Activated naive CD8-positive, alpha-beta T cell treated with anti-CD3 and anti-CD28 coated beads, Interleukin-2, amount 10 ng/mL, durations not matched to agents 7 days and 5 days (primary cell): ENCODE measurements at regions not wholly inside any gene's neighbourhood (a gene's known extent, or its start where the extent isn't known, plus 50 kb on each side); places are given as distances from the start of the nearest gene placed in this dataset.
"Not testable (repeated sequence)": the region's sequence is repeated elsewhere in the genome, so short reads cannot be mapped to it uniquely, and the experiment has no call there.

Experiments
- ATAC-seq: fragments of 150-1000 bp; cut with Tn5 transposase; one replicate; pipeline ENCODE4 v1.10.0; 2021; ENCODE audit warnings: low read depth, moderate library complexity
- POLR2A ChIA-PET: fragments of 350-600 bp; sonication (Branson Sonifier 250); formaldehyde crosslinking; loops from one replicate; lab custom pipeline; 2021; ENCODE audit warnings: antibody characterized with exemption; lab: Charles Lee
- DNase-seq: peaks from one replicate; pipeline ENCODE4 v3.0.0; 2021
- H3K27ac Mint-ChIP-seq: one replicate; pipeline ENCODE4 v1.8.0; 2022; ENCODE audit warnings: mild to moderate bottlenecking, mixed read lengths
- H3K27me3 Mint-ChIP-seq: one replicate; pipeline ENCODE4 v1.8.0; 2022; ENCODE audit warnings: mild to moderate bottlenecking, moderate library complexity, mixed read lengths
- H3K36me3 Mint-ChIP-seq: one replicate; pipeline ENCODE4 v1.8.0; 2021; ENCODE audit warnings: mild to moderate bottlenecking, mixed read lengths
- H3K4me1 Mint-ChIP-seq: one replicate; pipeline ENCODE4 v1.8.0; 2021; ENCODE audit warnings: mixed read lengths
- H3K4me3 Mint-ChIP-seq: one replicate; pipeline ENCODE4 v1.8.0; 2022; ENCODE audit warnings: mild to moderate bottlenecking, moderate library complexity, mixed read lengths
- H3K9me3 Mint-ChIP-seq: one replicate; pipeline ENCODE4 v1.8.0; 2021; ENCODE audit warnings: mixed read lengths

DNA sequence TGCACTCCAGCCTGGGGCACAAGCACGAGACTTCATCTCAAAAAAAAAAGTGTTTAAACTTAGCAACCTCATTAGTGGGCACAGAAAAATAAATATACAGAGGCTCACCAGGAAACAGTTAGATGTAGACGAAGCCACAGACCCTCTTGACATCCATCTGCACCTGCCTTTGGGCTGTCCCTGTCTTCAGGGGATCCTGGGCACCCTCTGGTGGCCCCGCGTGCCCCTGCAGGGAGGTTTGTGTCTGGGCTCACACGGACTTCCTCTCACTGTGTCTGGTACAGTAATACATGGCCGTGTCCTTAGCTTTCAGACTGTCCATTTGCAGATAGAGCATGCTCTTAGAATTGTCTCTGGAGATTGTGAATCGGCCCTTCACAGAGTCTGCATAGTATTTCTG is 916.5 kb downstream of the TMEM121 start:
- Mint-ChIP-seq H3K4me3 (no peak overlapping the region), H3K36me3 (no peaks in the 10 kb centered on the region), H3K9me3 (no peaks in the 10 kb centered on the region), H3K4me1 (no peaks in the 10 kb centered on the region), H3K27ac (no peak overlapping the region), H3K27me3 (no peaks in the 10 kb centered on the region)
- ATAC-seq, result peak; percentile 88
- DNase-seq, result peak; percentile 53
- POLR2A ChIA-PET, result no interaction called here

DNA sequence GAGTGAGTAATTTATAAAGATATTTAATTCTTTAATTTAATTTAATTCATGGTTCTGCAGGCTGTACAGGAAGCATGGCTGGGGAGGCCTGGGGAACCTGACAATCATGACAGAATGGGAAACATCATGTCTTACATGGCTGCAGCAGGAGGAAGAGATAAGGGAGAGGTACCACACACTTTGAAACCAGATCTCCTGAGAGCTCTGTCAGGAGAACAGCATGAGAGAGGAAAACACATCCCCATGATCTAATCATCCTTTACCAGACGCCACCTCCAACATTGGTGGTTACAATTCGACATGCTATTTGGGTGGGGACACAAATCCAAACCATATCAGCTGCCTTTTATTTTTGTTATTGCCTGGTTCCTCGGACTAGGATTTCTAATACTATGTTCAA is 928.6 kb downstream of the TMEM121 start:
- H3K9me3 Mint-ChIP-seq, result no peaks in the 10 kb centered on the region
- H3K4me1 Mint-ChIP-seq, result no peaks in the 10 kb centered on the region
- no peak overlapping the region for H3K4me3 Mint-ChIP-seq
- DNase-seq (no peak), ATAC-seq (no peak)
- H3K27me3 Mint-ChIP-seq, result peaks cover 12% of the 10 kb centered on the region
- no peaks in the 10 kb centered on the region for H3K36me3 Mint-ChIP-seq
- POLR2A ChIA-PET, result no interaction called here
- no peak overlapping the region for H3K27ac Mint-ChIP-seq

DNA sequence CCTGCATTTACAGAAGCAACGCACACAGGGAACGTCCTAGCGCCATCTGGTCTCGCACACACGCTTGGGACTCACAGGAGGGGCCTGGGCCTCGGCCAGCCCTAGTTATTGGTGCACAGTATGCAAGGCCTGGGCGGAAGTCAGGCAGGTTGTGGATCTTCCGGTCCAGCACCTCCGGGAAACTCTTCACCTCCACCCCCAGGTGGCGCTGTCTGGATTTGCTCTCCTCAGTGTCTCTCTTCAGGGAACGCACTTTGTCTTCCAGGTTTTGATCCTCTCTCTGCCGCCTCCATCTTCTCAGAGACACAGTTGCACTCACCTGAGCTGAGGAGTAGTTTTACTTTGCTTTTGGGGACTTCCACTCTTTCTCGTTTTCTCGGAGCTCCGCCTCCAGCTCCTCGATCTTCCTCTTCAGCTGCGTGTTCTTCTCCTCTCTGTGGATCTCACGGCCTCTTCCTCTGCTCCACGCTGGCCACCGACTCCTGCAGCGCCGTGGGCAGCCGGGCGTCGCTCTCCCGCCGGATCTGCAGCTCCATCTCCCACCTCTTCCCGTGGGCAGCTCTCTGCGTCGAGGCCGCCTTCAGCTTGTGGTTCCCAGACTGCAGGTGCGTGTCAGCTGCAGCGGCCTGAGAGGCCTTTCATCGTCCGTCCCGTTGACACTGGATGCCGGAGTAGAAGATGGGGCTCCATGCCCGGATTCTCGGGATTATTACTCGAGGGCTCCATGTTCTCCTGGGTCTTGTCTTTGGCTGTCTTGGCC is 933.8 kb downstream of the TMEM121 start:
- Mint-ChIP-seq H3K4me3 (no peak overlapping the region), H3K27ac (no peak overlapping the region), H3K4me1 (no peaks in the 10 kb centered on the region), H3K36me3 (no peaks in the 10 kb centered on the region), H3K27me3 (peaks cover 4% of the 10 kb centered on the region), H3K9me3 (no peaks in the 10 kb centered on the region)
- POLR2A ChIA-PET, result no interaction called here
- no peak for ATAC-seq
- peak; percentile 51 for DNase-seq

DNA sequence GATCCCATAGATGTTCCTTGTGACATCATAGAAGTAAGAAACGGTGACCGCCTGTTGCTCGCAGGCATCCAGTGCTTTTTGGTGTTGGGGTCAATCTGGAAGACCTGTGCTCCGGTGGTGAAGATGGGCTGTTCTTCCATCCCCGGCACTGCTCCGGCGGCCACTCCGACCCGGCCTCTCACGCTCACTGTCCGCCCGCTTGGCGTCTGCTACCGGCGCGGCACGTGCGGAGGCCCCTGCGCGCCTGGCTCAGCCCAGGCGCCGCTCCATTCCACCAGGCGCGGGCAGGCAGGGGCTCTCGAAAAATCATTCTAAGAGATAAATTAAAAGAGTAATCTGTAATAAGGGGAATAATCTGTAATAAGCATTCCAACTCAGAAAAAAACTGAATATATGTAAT is 934.5 kb downstream of the TMEM121 start:
- Mint-ChIP-seq H3K27me3 (no peaks in the 10 kb centered on the region), H3K9me3 (no peaks in the 10 kb centered on the region), H3K27ac (no peak overlapping the region), H3K4me1 (no peaks in the 10 kb centered on the region), H3K36me3 (no peaks in the 10 kb centered on the region), H3K4me3 (no peak overlapping the region)
- ATAC-seq (no peak), DNase-seq (no peak)
- POLR2A ChIA-PET, result no interaction called here

DNA sequence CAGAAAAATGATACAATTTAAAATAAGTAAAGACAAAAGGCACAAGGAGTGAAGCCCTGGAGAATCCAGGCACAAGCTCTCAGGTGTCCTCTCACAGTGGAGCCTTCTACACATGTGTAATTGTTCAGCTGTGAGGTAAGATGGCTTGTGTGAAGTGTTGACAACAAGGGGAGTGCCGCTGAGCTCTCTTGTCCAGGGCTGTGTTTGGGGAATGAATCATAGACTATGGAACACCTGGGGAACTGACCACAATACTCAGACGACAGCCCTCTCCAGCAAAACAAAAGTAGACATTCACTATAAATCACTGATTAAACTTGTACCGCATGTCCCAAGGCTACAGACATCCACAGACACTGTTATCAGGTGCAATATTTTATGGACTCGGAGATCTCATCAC is 940.1 kb downstream of the TMEM121 start:
- ATAC-seq, H3K4me3 Mint-ChIP-seq, H3K36me3 Mint-ChIP-seq, H3K27ac Mint-ChIP-seq, H3K9me3 Mint-ChIP-seq, POLR2A ChIA-PET, H3K27me3 Mint-ChIP-seq, DNase-seq, H3K4me1 Mint-ChIP-seq: not testable (repeated sequence)

DNA sequence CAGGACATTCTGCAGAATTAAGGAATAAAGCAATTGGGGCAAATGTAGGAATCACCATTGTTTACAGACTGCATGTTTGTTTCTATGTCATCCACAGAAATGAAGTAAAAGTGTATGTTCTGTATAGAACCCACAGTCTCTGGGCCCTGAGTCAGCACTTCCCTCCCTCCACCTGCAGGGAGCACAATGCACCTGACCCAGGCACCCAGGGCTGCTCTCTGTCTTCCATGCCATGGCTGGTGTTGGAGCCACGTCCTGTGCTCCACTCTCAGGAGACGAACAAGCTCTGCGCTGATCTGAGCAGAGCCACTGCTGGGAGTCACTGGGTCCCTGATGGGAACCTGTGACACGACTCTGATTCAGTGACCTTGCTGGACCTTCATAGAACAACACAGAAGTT is 942.5 kb downstream of the TMEM121 start:
- DNase-seq, POLR2A ChIA-PET, H3K4me3 Mint-ChIP-seq, H3K27me3 Mint-ChIP-seq, H3K9me3 Mint-ChIP-seq, H3K27ac Mint-ChIP-seq, H3K36me3 Mint-ChIP-seq, H3K4me1 Mint-ChIP-seq: not testable (repeated sequence)
- peak; percentile 56 for ATAC-seq

DNA sequence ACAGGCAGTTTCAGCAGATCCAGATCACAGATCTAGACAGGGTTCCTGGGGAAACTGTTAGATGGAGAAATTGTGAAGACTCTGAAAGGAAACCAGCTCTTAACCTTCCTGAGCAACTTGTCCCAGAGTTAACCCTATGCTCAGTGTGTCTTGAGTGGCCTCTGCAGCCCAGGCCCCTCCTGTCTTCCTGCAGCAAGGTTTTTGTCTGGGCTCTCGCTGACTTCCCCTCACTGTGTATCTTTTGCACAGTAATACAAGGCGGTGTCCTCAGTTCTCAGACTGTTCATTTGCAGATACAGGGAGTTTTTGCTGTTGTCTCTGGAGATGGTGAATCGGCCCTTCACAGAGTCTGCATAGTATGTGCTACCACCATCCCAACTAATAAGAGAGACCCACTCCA is 943.6 kb downstream of the TMEM121 start:
- H3K27ac Mint-ChIP-seq, POLR2A ChIA-PET, H3K36me3 Mint-ChIP-seq, H3K4me3 Mint-ChIP-seq, DNase-seq, H3K27me3 Mint-ChIP-seq, ATAC-seq, H3K9me3 Mint-ChIP-seq, H3K4me1 Mint-ChIP-seq: not testable (repeated sequence)

DNA sequence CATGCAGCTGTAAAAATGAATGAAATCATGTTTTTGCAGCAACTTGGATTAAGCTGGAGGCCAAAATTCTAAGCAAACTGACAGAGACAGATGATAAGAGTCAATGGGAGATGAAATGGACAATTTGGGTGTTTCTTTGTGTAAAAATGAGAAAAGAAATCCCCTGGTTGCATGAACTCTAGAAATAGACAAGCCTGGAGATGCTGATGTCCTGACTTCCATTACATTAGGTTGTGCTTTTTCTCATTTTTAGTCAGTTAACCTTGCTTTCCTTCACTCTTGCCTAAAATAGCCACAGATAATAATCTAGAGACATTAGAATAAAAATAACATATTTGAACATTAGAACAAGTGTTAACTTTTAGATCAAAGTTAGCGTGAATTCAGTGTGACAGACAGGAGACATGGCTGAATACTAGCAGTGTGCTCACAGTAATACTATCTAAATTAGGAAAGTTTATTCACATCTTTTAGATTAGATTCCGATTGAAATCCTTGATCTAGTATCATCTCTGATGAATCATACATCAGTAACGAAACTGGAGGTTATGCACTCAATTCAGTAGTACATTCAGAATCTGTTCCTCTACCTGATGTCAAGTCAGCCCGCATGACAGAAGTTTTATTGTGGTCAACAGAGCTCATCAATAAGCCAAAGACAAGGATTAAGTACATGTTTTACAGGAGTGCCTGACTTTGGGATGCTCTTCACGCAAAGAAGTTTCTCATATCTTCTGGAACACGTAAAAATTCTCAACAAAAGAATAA is 948.1 kb downstream of the TMEM121 start:
- H3K27me3 Mint-ChIP-seq, H3K36me3 Mint-ChIP-seq, ATAC-seq, POLR2A ChIA-PET, H3K4me3 Mint-ChIP-seq, DNase-seq, H3K9me3 Mint-ChIP-seq, H3K27ac Mint-ChIP-seq, H3K4me1 Mint-ChIP-seq: not testable (repeated sequence)

DNA sequence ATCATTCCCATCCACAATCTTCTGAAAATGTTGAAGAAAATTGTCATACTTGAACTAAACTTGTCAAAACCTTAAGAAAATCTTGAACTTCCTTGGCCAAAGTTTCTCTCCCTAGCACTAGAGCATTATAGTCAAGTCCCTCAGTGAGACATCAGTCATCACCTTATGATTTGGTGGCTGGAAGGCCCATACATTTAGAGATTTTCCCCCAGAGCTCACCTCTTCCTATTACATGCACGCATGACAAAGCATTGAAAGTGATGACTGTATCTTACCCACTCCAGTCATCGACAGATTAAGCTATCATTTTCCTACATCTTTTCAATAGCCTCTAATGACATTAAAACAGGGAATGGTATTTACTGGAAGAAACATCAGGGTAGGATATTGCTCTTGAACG is 948.8 kb downstream of the TMEM121 start:
- H3K27ac Mint-ChIP-seq, DNase-seq, H3K4me1 Mint-ChIP-seq, H3K4me3 Mint-ChIP-seq, H3K36me3 Mint-ChIP-seq, ATAC-seq, H3K9me3 Mint-ChIP-seq, POLR2A ChIA-PET, H3K27me3 Mint-ChIP-seq: not testable (repeated sequence)

DNA sequence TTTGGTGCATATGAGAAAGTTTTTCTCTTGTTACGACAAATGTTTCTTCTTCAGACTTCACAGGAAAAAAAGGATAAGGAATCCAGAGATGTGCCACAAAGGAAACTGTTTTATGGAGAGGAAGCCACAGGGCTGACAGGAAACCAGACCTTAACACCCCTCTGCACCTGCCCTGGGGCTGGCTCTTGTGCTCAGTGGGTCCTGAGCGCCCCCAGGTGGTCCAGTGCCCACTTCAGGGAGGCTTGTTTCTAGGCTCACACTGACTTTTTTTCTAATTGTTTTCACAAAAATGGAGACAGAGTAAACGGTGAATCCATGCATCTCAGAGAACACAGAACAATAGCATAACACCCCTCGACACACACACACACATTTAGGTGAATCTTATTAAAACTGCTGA is 951.2 kb downstream of the TMEM121 start:
- DNase-seq, H3K4me1 Mint-ChIP-seq, H3K36me3 Mint-ChIP-seq, H3K27me3 Mint-ChIP-seq, H3K9me3 Mint-ChIP-seq, ATAC-seq, H3K4me3 Mint-ChIP-seq, H3K27ac Mint-ChIP-seq: not testable (repeated sequence)
- POLR2A ChIA-PET, result interaction anchor here (0.7 kb wide), 1 partner anchor 29 kb away, joined by 3 read pairs; no protein-coding TSS in a partner anchor

DNA sequence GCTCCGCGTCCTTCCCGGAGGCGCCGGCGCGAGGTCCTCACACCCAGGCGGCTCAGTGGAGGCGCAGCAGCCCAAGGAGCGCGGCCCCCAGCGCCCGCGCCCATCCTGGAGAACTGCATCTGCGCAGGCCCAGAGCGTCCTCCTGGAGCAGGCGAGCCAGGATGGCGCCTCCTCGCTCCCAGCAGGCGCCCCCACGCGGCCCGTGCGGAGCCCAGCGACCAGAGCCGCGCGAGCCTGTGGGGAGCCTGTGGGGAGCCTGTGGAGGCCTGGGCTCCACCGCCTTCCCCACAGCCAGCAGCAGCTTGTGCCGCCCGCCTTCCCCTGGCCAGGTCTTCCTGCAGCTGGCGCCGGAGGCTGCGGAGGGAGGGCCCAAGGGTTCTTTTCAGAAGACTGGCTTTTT is 953.9 kb downstream of the TMEM121 start:
- H3K4me1 Mint-ChIP-seq, H3K9me3 Mint-ChIP-seq, DNase-seq, H3K27me3 Mint-ChIP-seq, POLR2A ChIA-PET, H3K27ac Mint-ChIP-seq, H3K36me3 Mint-ChIP-seq, H3K4me3 Mint-ChIP-seq: not testable (repeated sequence)
- peak; percentile 63 for ATAC-seq

DNA sequence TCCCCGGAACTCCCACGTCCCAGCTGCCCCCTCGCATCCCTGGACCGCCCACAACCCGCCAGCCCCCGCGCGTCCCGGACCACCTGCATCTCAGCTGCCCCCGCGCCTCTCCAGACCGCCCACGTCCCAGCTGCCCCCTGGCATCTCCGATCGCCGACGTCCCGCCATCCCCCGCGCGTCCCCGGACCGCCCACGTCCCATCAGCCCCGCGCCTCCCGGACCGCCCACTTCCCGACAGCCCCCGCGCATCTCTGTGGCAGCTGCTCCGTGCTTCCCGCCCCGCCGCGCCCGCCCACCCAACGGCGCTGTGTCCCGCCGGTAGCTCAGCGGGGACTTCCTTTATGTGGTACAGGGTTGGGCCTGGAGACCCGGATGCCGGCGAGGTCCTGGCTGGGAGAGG is 955.8 kb downstream of the TMEM121 start:
- H3K27ac Mint-ChIP-seq, H3K4me3 Mint-ChIP-seq, H3K27me3 Mint-ChIP-seq, ATAC-seq, H3K4me1 Mint-ChIP-seq, DNase-seq, H3K9me3 Mint-ChIP-seq, H3K36me3 Mint-ChIP-seq, POLR2A ChIA-PET: not testable (repeated sequence)

DNA sequence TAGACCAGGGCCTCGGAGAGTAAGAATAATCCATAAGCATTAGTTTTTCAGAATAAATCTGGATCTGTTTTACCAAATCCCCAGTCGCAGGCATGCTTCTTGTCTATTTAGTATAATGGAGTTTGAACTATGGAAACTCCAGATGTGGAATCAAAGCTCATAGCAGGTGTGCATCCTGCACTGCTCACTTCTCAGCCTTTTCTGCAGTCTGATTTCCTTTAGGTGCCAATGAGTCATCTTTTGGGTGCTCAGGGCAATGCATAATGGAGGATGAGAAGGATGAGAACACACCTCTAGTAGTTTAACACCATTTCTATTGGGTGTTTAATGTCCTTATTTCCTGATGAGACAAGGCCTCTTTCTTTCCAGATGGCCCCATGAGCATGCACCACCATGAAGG is 961.2 kb downstream of the TMEM121 start:
- H3K27me3 Mint-ChIP-seq, result no peaks in the 10 kb centered on the region
- H3K27ac Mint-ChIP-seq, result no peak overlapping the region
- no peaks in the 10 kb centered on the region for H3K9me3 Mint-ChIP-seq

DNA sequence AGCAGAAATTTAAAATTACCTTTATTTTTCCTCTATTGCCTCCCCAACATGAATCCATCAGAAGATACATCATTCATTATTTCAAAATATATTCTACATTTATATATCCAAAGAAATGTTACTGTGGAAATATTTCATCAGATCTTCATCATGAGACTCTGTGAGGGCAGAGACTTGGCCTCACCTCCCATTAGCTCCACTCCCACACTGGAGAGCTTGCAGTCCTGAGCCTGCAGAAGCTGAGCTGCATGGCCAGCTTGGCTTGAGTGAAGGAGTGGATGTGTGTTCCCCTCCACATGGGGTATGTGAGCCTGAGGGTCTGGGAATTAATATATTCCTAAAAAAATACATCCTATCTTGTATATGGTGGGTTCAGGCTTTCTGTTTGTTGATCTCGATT is 961.9 kb downstream of the TMEM121 start:
- Mint-ChIP-seq H3K27me3 (peaks cover 2% of the 10 kb centered on the region), H3K9me3 (no peaks in the 10 kb centered on the region), H3K36me3 (no peaks in the 10 kb centered on the region), H3K4me1 (peaks cover 13% of the 10 kb centered on the region), H3K4me3 (no peak overlapping the region), H3K27ac (no peak overlapping the region)
- POLR2A ChIA-PET, result interaction anchor here (1.3 kb wide), 1 partner anchor 19 kb away, joined by 3 read pairs; no protein-coding TSS in a partner anchor
- DNase-seq (no peak), ATAC-seq (no peak)

More for the DNA sequence above, 961.2 kb downstream of the TMEM121 start:
- ATAC-seq (no peak), DNase-seq (no peak)
- Mint-ChIP-seq H3K36me3 (no peaks in the 10 kb centered on the region), H3K4me3 (no peak overlapping the region), H3K4me1 (peaks cover 13% of the 10 kb centered on the region)
- POLR2A ChIA-PET, result interaction anchor here (1.3 kb wide), 1 partner anchor 20 kb away, joined by 3 read pairs; no protein-coding TSS in a partner anchor
